ENCODE measurements at regions not wholly inside any gene's neighbourhood (a gene's known extent, or its start where the extent isn't known, plus 50 kb on each side); places are given as distances from the start of the nearest gene placed in this dataset.

GRCh38 chr14:98385851-98386250, 886.1 kb downstream of the BCL11B start:
- no peak overlapping the region for H3K27ac ChIP-seq (ENCODE audit: insufficient read depth, low read depth, low read length)
- no peaks in the 10 kb centered on the region for H3K9me1 ChIP-seq (replicated peaks; ENCODE audit: control insufficient read depth, extremely low read depth, insufficient read depth, low read length)
- H3K4me3 ChIP-seq (replicated peaks in 1 of 3; ENCODE audit: insufficient read depth in 1 of 3, low read depth in 1 of 3, low read length in 3 of 3), result no peak overlapping the region
- no peaks in the 10 kb centered on the region for H3K9me3 ChIP-seq (replicated peaks; ENCODE audit: control insufficient read depth, insufficient read depth, low read length)
- no TSS peak for BruUV-seq (replicated peaks)
- H3K9ac ChIP-seq (replicated peaks; ENCODE audit: extremely low read depth, insufficient read depth, low read length), result no peak overlapping the region
- dilution Hi-C loops (cut with MboI; ENCODE audit: extremely low pct_ligation_motif_present, low sequenced_read_pairs) (no loop called here), intact Hi-C loops (cut with micrococcal nuclease) (no loop called here)
- no peaks in the 10 kb centered on the region for H3K36me3 ChIP-seq (ENCODE audit: control insufficient read depth in 2 of 2, extremely low read depth in 1 of 2, insufficient read depth in 2 of 2, low read length in 2 of 2)
- FAIRE-seq (no peak), DNase-seq (ENCODE audit: low read depth, low spot score) (no peak)
- CTCF ChIA-PET, result no interaction called here
- H4K20me1 ChIP-seq (replicated peaks; ENCODE audit: control insufficient read depth, extremely low read depth, insufficient read depth, low read length), result no peaks in the 10 kb centered on the region
- no peak overlapping the region for H2AFZ ChIP-seq (ENCODE audit: low read depth, low read length)
- H3K79me2 ChIP-seq (ENCODE audit: control insufficient read depth, insufficient read depth, low read length), result no peaks in the 10 kb centered on the region
- H3K27me3 ChIP-seq (ENCODE audit: control insufficient read depth in 2 of 2, insufficient read depth in 2 of 2, low read length in 2 of 2), result no peaks in the 10 kb centered on the region
- POLR2A ChIA-PET, result no interaction called here
- TF ChIP-seq GATA2 (IDR thresholded peaks at IDR 0.05; ENCODE audit: insufficient read depth, insufficient read length, low read depth, low read length), result no peak
- TF ChIP-seq POLR2A (IDR thresholded peaks at IDR 0.05; ENCODE audit: low read depth, low read length), result no peak
- no peak for TF ChIP-seq MYC (IDR thresholded peaks at IDR 0.05; ENCODE audit: low read depth, low read length)
- TF ChIP-seq JUN (IDR thresholded peaks at IDR 0.05; ENCODE audit: borderline replicate concordance, insufficient read depth, insufficient read length, low read depth), result no peak
- TF ChIP-seq, protein P1, sequence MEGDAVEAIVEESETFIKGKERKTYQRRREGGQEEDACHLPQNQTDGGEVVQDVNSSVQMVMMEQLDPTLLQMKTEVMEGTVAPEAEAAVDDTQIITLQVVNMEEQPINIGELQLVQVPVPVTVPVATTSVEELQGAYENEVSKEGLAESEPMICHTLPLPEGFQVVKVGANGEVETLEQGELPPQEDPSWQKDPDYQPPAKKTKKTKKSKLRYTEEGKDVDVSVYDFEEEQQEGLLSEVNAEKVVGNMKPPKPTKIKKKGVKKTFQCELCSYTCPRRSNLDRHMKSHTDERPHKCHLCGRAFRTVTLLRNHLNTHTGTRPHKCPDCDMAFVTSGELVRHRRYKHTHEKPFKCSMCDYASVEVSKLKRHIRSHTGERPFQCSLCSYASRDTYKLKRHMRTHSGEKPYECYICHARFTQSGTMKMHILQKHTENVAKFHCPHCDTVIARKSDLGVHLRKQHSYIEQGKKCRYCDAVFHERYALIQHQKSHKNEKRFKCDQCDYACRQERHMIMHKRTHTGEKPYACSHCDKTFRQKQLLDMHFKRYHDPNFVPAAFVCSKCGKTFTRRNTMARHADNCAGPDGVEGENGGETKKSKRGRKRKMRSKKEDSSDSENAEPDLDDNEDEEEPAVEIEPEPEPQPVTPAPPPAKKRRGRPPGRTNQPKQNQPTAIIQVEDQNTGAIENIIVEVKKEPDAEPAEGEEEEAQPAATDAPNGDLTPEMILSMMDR (IDR thresholded peaks at IDR 0.05; ENCODE audit: extremely low read depth in 1 of 2, insufficient read depth in 1 of 2, low read depth in 1 of 2, low read length in 2 of 2), result no peak
- TF ChIP-seq POLR2AphosphoS5 (IDR thresholded peaks at IDR 0.05; ENCODE audit: insufficient read depth, low read depth, low read length), result no peak
- TF ChIP-seq, protein P2, sequence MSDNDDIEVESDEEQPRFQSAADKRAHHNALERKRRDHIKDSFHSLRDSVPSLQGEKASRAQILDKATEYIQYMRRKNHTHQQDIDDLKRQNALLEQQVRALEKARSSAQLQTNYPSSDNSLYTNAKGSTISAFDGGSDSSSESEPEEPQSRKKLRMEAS (IDR thresholded peaks at IDR 0.05; ENCODE audit: insufficient read depth, insufficient read length), result no peak
- no peak for TF ChIP-seq EZH2 (IDR thresholded peaks at IDR 0.05; ENCODE audit: borderline replicate concordance, low read depth, low read length, severe bottlenecking)
- no peak for TF ChIP-seq FOS (IDR thresholded peaks at IDR 0.05; ENCODE audit: borderline replicate concordance, insufficient read depth, low read length)
- no peak overlapping the region for H3K4me2 ChIP-seq (ENCODE audit: insufficient read depth, low read length)
- no peaks in the 10 kb centered on the region for H3K4me1 ChIP-seq (ENCODE audit: control insufficient read depth, extremely low read depth, insufficient read depth, low read length)
